Astrocyte of the spinal cord (primary cell): ENCODE measurements at regions not wholly inside any gene's neighbourhood (a gene's known extent, or its start where the extent isn't known, plus 50 kb on each side); places are given as distances from the start of the nearest gene placed in this dataset.
"Not testable (repeated sequence)": the region's sequence is repeated elsewhere in the genome, so short reads cannot be mapped to it uniquely, and the experiment has no call there.

Source experiments
- DNase-seq: peaks from one replicate; pipeline ENCODE4 v3.0.0; 2011; ENCODE audit warnings: low read depth, low spot score
- H3K4me3 ChIP-seq: 2 replicates; pipeline ENCODE4 v1.5.1; 2011; ENCODE audit warnings: low read depth, mild to moderate bottlenecking, low read length, moderate library complexity
- in situ Hi-C: cut with HindIII; loops from 2 replicates; pipeline ENCODE4 v1.10.0; 2017; ENCODE audit warnings: low sequenced_read_pairs
- TF ChIP-seq, protein P1 (sequence below): IDR thresholded peaks from 2 replicates; pipeline ENCODE4 v1.5.1; 2012; ENCODE audit warnings: low read depth, mild to moderate bottlenecking, low read length, inconsistent platforms

DNA sequence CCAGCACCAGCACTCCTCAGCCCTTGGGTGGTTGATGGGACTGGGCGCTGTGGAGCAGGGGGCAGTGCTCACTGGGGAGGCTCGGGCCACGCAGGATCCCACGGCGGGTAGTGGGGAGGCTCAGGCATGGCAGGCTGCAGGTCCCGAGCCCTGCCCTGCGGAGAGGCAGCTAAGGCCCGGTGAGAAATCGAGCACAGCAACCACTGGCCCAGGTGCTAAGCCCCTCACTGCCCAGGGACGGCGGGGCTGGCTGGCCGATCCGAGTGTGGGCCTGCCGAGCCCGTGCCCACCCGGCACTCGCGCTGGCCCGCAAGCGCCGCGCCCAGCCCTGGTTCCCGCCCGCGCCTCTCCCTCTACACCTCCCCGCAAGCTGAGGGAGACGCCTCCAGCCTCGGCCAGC lies 56.0 kb upstream of the ZNF195 start:
- in situ Hi-C loops, result no loop called here
- TF ChIP-seq, protein P1, sequence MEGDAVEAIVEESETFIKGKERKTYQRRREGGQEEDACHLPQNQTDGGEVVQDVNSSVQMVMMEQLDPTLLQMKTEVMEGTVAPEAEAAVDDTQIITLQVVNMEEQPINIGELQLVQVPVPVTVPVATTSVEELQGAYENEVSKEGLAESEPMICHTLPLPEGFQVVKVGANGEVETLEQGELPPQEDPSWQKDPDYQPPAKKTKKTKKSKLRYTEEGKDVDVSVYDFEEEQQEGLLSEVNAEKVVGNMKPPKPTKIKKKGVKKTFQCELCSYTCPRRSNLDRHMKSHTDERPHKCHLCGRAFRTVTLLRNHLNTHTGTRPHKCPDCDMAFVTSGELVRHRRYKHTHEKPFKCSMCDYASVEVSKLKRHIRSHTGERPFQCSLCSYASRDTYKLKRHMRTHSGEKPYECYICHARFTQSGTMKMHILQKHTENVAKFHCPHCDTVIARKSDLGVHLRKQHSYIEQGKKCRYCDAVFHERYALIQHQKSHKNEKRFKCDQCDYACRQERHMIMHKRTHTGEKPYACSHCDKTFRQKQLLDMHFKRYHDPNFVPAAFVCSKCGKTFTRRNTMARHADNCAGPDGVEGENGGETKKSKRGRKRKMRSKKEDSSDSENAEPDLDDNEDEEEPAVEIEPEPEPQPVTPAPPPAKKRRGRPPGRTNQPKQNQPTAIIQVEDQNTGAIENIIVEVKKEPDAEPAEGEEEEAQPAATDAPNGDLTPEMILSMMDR, result no peak
- no peak for DNase-seq
- H3K4me3 ChIP-seq, result no peak overlapping the region

DNA sequence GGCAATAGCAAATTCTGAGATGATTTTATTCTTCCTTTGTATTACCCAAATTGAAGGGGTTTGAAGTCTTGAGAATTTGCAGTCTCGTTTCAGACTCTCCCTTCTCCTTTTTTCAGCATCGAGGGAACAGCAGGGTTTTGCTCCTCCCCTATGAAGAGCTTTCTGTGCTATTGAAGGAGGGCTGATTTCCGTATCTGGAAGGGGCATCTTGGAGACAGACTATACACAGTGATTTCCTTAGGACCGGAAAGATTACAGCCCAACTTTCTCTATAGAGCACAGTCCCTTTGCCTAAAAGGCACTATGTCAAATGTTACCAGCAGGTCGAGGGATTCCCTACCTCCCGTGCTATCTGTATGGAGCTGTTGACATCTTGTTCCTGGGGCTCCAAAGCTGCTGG lies 50.2 kb upstream of the ZNF195 start:
- in situ Hi-C loops, H3K4me3 ChIP-seq, DNase-seq: not testable (repeated sequence)
